HFFc6 (cell line): ENCODE measurements at regions not wholly inside any gene's neighbourhood (a gene's known extent, or its start where the extent isn't known, plus 50 kb on each side); places are given as distances from the start of the nearest gene placed in this dataset.

Experiments used
- DNase-seq: peaks from one replicate; pipeline ENCODE4 v3.0.0-alpha.2; 2018
- H3K27ac Mint-ChIP-seq: 2 replicates; pipeline ENCODE4 v1.8.0; 2020; ENCODE audit warnings: mild to moderate bottlenecking, mixed read lengths
- H3K27me3 Mint-ChIP-seq: 2 replicates; pipeline ENCODE4 v1.8.0; 2021; ENCODE audit warnings: mild to moderate bottlenecking, moderate library complexity, mixed read lengths; ENCODE audit not compliant: insufficient read depth
- H3K36me3 Mint-ChIP-seq: 2 replicates; pipeline ENCODE4 v1.8.0; 2021; ENCODE audit warnings: low read depth, mixed read lengths
- H3K4me1 Mint-ChIP-seq: 2 replicates; pipeline ENCODE4 v1.8.0; 2020; ENCODE audit warnings: low read depth, mixed read lengths
- H3K4me3 Mint-ChIP-seq: 2 replicates; pipeline ENCODE4 v1.8.0; 2020; ENCODE audit warnings: mild to moderate bottlenecking, moderate library complexity, mixed read lengths
- H3K9me3 Mint-ChIP-seq: 2 replicates; pipeline ENCODE4 v1.8.0; 2020; ENCODE audit warnings: mild to moderate bottlenecking, mixed read lengths
- CTCF ChIP-seq: fragments of 200-600 bp; sonication (generic); IDR thresholded peaks from 2 replicates; pipeline ENCODE4 v1.5.0; 2021; ENCODE audit warnings: antibody characterized with exemption, mild to moderate bottlenecking

DNA sequence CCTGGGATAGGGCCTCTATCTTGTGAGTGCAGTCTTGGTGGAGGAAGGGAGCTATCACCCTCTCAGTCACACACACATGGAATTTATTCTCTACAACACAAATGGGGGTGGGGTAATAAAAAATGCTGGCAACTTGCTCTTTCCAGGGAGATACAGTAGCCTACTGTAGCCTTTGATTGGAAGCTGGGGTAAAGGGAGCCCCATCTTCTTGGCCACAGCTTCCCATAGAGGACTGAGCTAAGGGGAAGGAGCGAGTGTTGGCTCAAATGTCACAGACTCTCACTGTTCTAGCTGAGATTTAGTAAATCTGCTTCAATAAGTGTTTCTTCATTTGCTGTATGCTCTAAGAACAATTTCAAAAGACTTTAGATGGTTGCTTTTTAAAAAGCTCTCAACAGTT is 222.2 kb upstream of the CXCL12 start:
- Mint-ChIP-seq H3K4me1 (0 out of 2 replicates have a peak, but pooled peaks cover 5% of the 10 kb centered on the region), H3K27ac (no peak overlapping the region), H3K4me3 (no peak overlapping the region), H3K36me3 (no peaks in the 10 kb centered on the region), H3K27me3 (peaks cover 1% of the 10 kb centered on the region), H3K9me3 (no peaks in the 10 kb centered on the region)
- TF ChIP-seq CTCF = no peak
- DNase-seq = no peak

DNA sequence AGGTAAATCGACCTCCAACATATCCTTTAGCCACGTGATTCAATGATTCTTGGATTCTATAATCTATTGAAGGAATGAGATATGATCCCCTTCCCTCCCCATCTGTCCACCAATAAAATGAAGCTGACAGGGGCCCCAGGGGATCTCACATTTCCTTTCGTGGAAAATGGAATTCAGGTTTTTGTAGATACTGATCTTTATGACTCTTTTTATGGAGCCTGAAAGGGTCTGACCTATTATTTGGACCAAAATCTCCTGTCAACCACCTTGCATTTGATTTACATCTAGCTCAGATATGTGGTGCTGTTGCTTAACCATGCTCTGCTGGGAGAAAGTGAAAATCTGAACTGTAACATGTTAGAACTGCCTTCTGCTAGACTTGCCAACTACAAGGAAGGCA is 234.0 kb upstream of the CXCL12 start:
- Mint-ChIP-seq H3K4me1 (peaks cover 12% of the 10 kb centered on the region), H3K4me3 (no peak overlapping the region), H3K9me3 (no peaks in the 10 kb centered on the region; the same call in 1 of the 2 replicates), H3K36me3 (peaks cover 5% of the 10 kb centered on the region; the same call in 1 of the 2 replicates), H3K27ac (no peak overlapping the region), H3K27me3 (no peaks in the 10 kb centered on the region; the same call in 1 of the 2 replicates)
- TF ChIP-seq CTCF = no peak
- no peak for DNase-seq

DNA sequence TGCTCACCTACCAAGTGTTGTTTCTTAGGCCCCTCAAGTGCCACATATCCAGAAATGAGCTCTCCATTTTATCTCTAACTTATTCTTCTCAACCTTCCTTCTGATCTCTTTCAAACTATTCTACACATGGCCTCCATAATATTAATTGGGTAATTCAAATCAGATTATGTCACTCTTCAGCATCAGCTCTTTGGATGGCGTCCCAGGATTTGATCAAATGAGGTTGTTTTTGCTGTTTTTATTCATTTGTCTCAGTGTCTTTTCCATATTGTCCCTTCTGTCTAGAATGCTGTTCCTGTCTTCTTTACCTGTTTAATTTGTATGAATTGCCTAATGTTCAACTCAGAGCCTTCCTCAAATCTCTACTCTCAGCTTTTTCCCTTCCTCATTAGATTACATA is 234.6 kb upstream of the CXCL12 start:
- no peak overlapping the region for H3K27ac Mint-ChIP-seq
- no peak overlapping the region for H3K4me3 Mint-ChIP-seq
- no peak for TF ChIP-seq CTCF
- peaks cover 12% of the 10 kb centered on the region for H3K4me1 Mint-ChIP-seq
- no peak for DNase-seq
- no peaks in the 10 kb centered on the region; the same call in 1 of the 2 replicates for H3K27me3 Mint-ChIP-seq
- H3K9me3 Mint-ChIP-seq = no peaks in the 10 kb centered on the region; the same call in 1 of the 2 replicates
- H3K36me3 Mint-ChIP-seq = peaks cover 5% of the 10 kb centered on the region; the same call in 1 of the 2 replicates

GRCh38 chr10:44619975-44620374 is 235.1 kb upstream of the CXCL12 start:
- Mint-ChIP-seq H3K27ac (no peak overlapping the region), H3K9me3 (no peaks in the 10 kb centered on the region; the same call in 1 of the 2 replicates), H3K4me3 (no peak overlapping the region), H3K36me3 (peaks cover 5% of the 10 kb centered on the region; the same call in 1 of the 2 replicates), H3K27me3 (no peaks in the 10 kb centered on the region; the same call in 1 of the 2 replicates), H3K4me1 (peaks cover 17% of the 10 kb centered on the region)
- no peak for TF ChIP-seq CTCF
- DNase-seq = no peak

DNA sequence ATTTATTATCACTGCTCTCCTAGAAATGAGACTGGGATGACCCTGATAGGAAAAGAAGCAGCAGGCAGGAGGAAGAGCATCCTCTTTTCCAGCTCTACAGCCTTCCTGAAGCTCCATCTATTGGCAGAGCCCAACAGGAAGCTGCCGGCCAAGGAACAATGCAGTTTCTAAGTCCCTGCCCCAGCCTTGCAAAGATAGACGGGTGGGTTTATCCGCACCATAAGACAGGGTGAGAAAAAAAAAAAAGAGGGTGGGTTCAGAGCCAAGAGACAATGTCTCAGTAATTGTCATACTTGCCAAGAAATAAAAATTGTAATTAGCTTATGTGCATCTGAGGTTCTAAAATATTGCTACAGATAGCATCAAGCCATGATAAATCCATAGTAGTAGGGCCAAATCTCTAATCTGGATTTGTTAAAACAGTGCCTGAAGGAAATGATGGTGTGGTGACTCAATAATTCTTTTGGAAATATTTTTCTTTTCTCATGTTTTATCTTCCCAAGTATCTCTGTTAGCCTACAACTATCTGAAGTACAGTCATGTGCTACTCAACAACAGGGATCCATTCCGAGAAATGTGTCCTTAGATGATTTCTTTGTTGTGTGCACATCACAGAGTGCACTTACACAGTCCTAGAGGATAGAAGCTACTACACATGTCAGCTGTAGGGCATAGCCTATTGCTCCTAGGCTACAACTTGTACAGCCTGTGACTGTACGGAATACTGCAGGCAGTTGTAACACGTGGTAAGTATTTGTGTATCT is 242.9 kb upstream of the CXCL12 start:
- H3K4me1 Mint-ChIP-seq = peaks cover 52% of the 10 kb centered on the region
- peak; percentile 92 for DNase-seq
- H3K36me3 Mint-ChIP-seq = no peaks in the 10 kb centered on the region
- peak overlapping the region; percentile 74 for H3K4me3 Mint-ChIP-seq
- no peaks in the 10 kb centered on the region for H3K9me3 Mint-ChIP-seq
- peak overlapping the region; percentile 95 for H3K27ac Mint-ChIP-seq
- TF ChIP-seq CTCF = peak; percentile 46
- H3K27me3 Mint-ChIP-seq = no peaks in the 10 kb centered on the region
